OCI-LY3 (cell line): ENCODE measurements at regions not wholly inside any gene's neighbourhood (a gene's known extent, or its start where the extent isn't known, plus 50 kb on each side); places are given as distances from the start of the nearest gene placed in this dataset.
"Not testable (repeated sequence)": the region's sequence is repeated elsewhere in the genome, so short reads cannot be mapped to it uniquely, and the experiment has no call there.

ENCODE experiments used
- H2AFZ ChIP-seq: fragments of 200-600, 300-600 bp; shearing (Covaris generic); 2 replicates; pipeline ENCODE4 v1.6.0; 2014; ENCODE audit warnings: antibody characterized with exemption, low read depth, low read length
- H3K27ac ChIP-seq: fragments of 200-600, 300-600 bp; sonication (generic); 2 replicates; pipeline ENCODE4 v1.5.1; 2014; ENCODE audit warnings: mild to moderate bottlenecking, low read length, moderate library complexity, mixed read lengths
- H3K27me3 ChIP-seq: fragments of 200-600, 300-600 bp; sonication (generic); 2 replicates; pipeline ENCODE4 v1.6.1; 2014; ENCODE audit warnings: low read depth, low read length, mixed read lengths
- H3K36me3 ChIP-seq: fragments of 200-600, 300-600 bp; sonication (generic); replicated peaks from 2 replicates; pipeline ENCODE3; 2014; ENCODE audit warnings: low read depth, low read length, mixed read lengths
- H3K4me1 ChIP-seq: fragments of 300-600, 200-600 bp; sonication (generic); 2 replicates; pipeline ENCODE4 v1.6.1; 2014; ENCODE audit warnings: low read length, mixed read lengths
- H3K4me2 ChIP-seq: fragments of 200-600, 300-600 bp; sonication (generic); 2 replicates; pipeline ENCODE4 v1.6.1; 2014; ENCODE audit warnings: low read length, mixed read lengths
- H3K4me3 ChIP-seq: fragments of 300-600, 200-600 bp; sonication (generic); 2 replicates; pipeline ENCODE4 v1.5.1; 2014; ENCODE audit warnings: antibody characterized with exemption, mild to moderate bottlenecking, low read length, moderate library complexity
- H3K79me2 ChIP-seq: fragments of 300-600, 200-600 bp; shearing (Covaris generic); 2 replicates; pipeline ENCODE4 v1.6.1; 2014; ENCODE audit warnings: mild to moderate bottlenecking, low read length, mixed read lengths
- H3K9ac ChIP-seq: fragments of 300-600, 200-600 bp; shearing (Covaris generic); 2 replicates; pipeline ENCODE4 v1.6.0; 2014; ENCODE audit warnings: mild to moderate bottlenecking, low read length, moderate library complexity
- H3K9me3 ChIP-seq: fragments of 200-600, 300-600 bp; shearing (Covaris generic); 2 replicates; pipeline ENCODE4 v1.6.1; 2014; ENCODE audit warnings: low read length, mixed read lengths; ENCODE audit not compliant: insufficient read depth
- H4K20me1 ChIP-seq: fragments of 200-600, 300-600 bp; sonication (generic); 2 replicates; pipeline ENCODE4 v1.6.1; 2016; ENCODE audit warnings: low read length, mixed read lengths; ENCODE audit not compliant: insufficient read depth
- CTCF ChIP-seq: fragments of 200-600, 300-600 bp; sonication (generic); IDR thresholded peaks from 2 replicates; pipeline ENCODE4 v1.5.1; 2014; ENCODE audit warnings: antibody characterized with exemption, low read length, low read depth
- EZH2phosphoT487 ChIP-seq: fragments of 200-600 bp; shearing (Covaris generic); IDR thresholded peaks from 2 replicates; pipeline ENCODE4 v1.6.1; 2018; ENCODE audit warnings: antibody characterized with exemption, mixed run types, low read depth

- Histone ChIP-seq H2AFZ (no peak overlapping the region), H3K9me3 (0 out of 2 replicates have a peak, but pooled peaks cover under 1% of the 10 kb centered on the region), H3K27me3 (no peaks in the 10 kb centered on the region), H3K79me2 (no peaks in the 10 kb centered on the region), H4K20me1 (no peaks in the 10 kb centered on the region), H3K4me3 (no peak overlapping the region), H3K9ac (no peak overlapping the region), H3K27ac (no peak overlapping the region), H3K4me1 (peaks cover 7% of the 10 kb centered on the region; the same call in 1 of the 2 replicates), H3K36me3 (no peaks in the 10 kb centered on the region), H3K4me2 (no peak overlapping the region)
- TF ChIP-seq CTCF: no peak
- TF ChIP-seq EZH2phosphoT487: no peak
These were observed 103.2 kb downstream of the ZNF429 start for GRCh38 chr19:21608571-21608970.

- Histone ChIP-seq H3K27me3 (no peaks in the 10 kb centered on the region), H3K79me2 (no peaks in the 10 kb centered on the region), H3K4me2 (no peak overlapping the region), H2AFZ (no peak overlapping the region), H3K4me1 (peaks cover 7% of the 10 kb centered on the region; the same call in 1 of the 2 replicates), H4K20me1 (no peaks in the 10 kb centered on the region), H3K9ac (no peak overlapping the region), H3K4me3 (no peak overlapping the region), H3K27ac (no peak overlapping the region), H3K36me3 (no peaks in the 10 kb centered on the region), H3K9me3 (no peaks in the 10 kb centered on the region)
- no peak for TF ChIP-seq CTCF
- no peak for TF ChIP-seq EZH2phosphoT487
These were observed 102.0 kb downstream of the ZNF429 start for GRCh38 chr19:21607449-21607848.

GRCh38 chr19:21607011-21607410, 101.6 kb downstream of the ZNF429 start:
- not testable (repeated sequence) for H3K27ac ChIP-seq, H3K4me3 ChIP-seq, H4K20me1 ChIP-seq, H3K27me3 ChIP-seq, H2AFZ ChIP-seq, H3K4me1 ChIP-seq, H3K79me2 ChIP-seq, H3K9me3 ChIP-seq, H3K9ac ChIP-seq, H3K36me3 ChIP-seq, H3K4me2 ChIP-seq

- H3K4me2 ChIP-seq, H3K4me3 ChIP-seq, H3K27ac ChIP-seq, H3K9me3 ChIP-seq, H3K4me1 ChIP-seq, H3K79me2 ChIP-seq, H4K20me1 ChIP-seq, H2AFZ ChIP-seq, H3K36me3 ChIP-seq, H3K9ac ChIP-seq, H3K27me3 ChIP-seq: not testable (repeated sequence)
These were observed 100.9 kb downstream of the ZNF429 start for GRCh38 chr19:21606326-21606725.

- Histone ChIP-seq H3K9me3 (no peaks in the 10 kb centered on the region), H3K27ac (no peak overlapping the region), H3K9ac (peak overlapping the region; percentile 57), H3K27me3 (no peaks in the 10 kb centered on the region), H3K79me2 (no peaks in the 10 kb centered on the region), H3K4me3 (peak overlapping the region; percentile 75), H3K4me2 (peak overlapping the region; percentile 80), H2AFZ (peak overlapping the region; percentile 97), H3K4me1 (peaks cover 7% of the 10 kb centered on the region; the same call in 1 of the 2 replicates), H4K20me1 (no peaks in the 10 kb centered on the region), H3K36me3 (no peaks in the 10 kb centered on the region)
- no peak for TF ChIP-seq CTCF
These were observed 99.6 kb downstream of the ZNF429 start for GRCh38 chr19:21604951-21605476.
